Jurkat, Clone E6-1 (cell line): ENCODE measurements at regions not wholly inside any gene's neighbourhood (a gene's known extent, or its start where the extent isn't known, plus 50 kb on each side); places are given as distances from the start of the nearest gene placed in this dataset.

Experiments used
- DNase-seq: peaks from one replicate; pipeline ENCODE4 v3.0.0-alpha.2; 2011; ENCODE audit warnings: low read depth, low spot score
- H3K4me3 ChIP-seq: 2 replicates; pipeline ENCODE4 v1.5.1; 2011; ENCODE audit warnings: mild to moderate bottlenecking, low read length, control low read depth, moderate library complexity

DNA sequence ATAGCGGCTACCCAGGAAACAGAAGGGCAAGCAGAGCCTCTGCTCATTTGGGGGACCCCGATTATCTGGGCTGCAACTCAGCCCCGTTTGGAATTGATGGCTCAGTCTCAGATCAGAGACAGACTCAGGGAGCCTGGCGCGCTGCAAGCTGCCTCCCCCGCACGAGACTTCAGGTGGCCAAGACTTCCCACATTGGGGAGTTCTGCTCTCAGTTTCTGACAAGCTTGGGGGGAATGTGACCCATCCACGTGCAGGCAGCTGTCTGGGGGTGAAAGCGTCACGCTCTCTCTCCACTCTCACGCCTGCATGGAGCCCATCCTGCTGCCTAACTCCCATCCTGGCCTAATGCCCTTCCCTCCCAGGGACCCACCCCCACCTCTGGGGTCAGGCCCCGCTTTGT lies 157.6 kb upstream of the GSE1 start:
- no peak overlapping the region for H3K4me3 ChIP-seq
- no peak for DNase-seq

DNA sequence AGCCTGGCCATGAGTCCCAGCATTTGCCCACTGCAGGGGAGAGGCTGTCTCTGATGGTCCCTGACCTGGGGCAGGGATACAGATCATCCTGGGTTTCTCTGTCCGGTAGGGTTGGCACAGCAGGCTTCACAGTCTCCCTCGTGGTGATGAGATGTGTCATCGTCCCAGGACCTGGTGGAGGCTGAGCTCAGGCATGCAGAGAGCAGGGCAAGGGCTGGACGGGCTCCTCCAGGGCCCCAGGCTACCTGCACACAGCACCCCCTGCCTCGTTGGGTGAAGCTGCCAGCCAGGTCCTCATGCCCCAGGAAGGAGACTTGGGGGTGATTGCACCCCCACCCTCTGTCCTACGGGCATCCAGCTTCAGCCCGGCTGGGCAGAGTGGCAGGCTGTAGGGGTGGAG lies 155.8 kb upstream of the GSE1 start:
- no peak for DNase-seq
- no peak overlapping the region for H3K4me3 ChIP-seq

DNA sequence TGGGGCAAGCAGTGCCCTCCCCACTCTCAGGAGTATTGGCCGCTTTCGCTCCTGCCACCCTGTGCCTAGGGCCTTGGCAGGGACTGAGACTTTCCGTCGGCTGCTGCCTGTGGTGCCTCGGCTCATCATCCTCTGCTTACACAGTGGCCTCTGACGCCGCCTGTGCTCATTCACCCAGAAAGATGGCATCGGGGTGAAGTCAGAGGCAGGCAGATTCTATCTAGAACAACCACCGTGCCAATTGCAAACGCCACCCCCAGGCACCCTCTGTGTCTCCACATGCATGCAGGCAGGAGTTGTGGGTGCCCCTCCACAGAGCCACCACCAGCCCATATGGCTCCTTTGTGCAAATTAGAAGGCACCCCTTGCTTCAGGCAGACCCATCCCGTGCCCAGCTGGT lies 154.2 kb upstream of the GSE1 start:
- DNase-seq: no peak
- no peak overlapping the region for H3K4me3 ChIP-seq

DNA sequence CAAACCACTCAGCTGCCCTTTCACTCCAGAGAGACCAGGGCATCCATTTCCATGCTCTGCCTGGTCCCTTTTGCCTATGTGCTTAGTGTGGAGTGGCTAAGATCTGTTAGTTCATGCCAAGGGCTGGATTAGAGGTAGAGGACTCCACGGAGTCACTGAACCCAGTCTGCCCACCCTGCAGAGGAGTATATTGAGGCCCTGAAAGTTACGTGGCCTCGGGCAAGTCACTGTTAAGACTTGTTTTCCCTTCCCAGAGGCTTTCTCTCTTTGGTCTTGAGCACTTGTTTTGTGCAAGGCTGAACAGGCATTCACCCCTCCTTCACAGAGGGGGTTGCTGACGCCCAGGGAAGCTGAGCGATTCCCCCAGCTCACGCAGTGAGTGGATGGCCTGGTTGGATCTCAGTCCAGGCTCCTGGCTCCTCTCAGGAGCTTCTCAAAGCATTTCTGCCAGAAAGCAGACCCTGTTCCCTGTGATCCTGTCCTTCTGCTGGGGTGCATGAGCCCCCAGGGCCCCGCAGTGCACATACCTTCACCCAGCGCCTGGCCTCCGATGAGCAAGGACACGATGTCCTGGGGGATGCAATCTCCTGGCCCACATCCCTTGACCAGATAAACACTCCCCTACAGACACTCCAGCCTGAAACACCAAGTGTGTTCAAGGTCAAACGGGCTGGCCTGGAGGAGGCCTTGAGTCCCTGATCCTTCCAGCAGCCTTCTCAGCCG lies 153.4 kb upstream of the GSE1 start:
- DNase-seq: no peak
- no peak overlapping the region for H3K4me3 ChIP-seq

DNA sequence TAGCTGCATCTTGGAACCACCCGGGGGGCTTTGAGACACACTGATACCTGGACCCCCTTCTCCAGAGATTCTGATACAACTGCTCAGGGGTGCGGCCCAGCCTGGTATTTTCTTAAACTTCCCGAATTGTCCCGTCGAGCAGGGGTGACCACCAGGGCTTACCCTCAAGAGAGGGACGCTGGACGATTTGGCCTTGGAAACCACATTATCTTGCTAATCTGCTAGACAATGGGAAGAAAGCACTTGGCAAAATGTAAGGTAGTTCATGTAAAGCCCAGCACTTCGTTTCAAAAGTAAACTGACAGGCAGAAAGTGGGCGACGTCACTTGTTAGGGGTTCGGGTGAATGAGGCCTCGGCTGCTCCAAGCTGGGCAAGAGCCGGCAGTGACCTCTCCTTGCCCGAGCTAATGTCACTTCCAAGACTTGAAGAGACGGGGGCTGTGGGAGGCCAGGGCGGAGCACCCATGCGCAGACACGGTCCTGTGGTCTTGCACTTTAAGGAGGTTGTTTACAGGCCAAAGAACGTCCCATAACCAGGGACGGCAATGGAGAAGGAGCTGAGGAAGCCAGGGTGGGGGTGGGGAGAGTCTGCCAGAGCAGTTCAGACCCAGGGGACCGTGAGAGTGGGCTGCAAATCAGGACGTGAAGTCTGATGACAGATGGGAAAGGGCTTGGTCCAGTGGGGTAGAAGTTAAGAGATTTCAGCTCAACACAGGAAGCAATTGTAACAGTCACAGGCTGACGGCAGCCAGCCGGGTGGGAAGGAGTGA lies 152.7 kb upstream of the GSE1 start:
- no peak overlapping the region for H3K4me3 ChIP-seq
- no peak for DNase-seq

DNA sequence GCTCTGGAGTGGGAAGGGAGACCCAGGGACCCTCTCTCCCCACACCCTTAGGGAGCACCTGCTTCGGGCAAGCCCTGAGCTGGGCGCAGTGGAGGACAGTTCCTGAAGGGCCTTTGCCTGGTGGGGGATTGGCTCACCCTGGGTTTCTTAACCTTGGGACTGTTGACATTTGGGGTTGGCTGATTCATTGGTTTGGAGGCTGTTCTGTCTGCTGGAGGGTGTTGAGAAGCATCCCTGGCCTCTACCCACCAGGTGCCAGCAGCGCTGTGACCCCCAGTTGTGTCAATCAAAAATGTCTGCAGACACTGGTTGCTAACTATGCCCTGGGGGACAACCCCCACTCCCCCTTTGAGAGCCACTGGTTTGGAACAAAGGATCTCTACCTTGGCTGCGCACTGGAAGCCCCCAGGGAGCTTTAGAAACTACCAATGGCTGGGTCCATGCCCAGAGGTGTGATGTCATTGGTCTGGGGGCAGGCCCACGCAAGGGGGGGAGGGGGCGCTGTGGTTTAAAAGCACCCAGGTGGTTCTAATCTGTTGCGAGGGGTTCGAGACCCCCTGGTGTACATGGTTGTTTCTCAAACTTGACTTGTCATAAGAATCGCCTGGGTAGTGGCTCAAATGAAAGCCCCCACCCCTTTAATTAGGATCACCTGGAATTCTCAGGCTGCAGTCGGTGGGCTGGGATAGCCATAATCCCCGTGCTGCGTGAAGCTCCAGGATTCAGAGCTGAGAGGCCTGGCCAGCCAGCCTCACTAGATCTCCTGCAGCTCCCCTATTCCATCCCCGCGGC lies 151.9 kb upstream of the GSE1 start:
- no peak for DNase-seq
- H3K4me3 ChIP-seq: peak overlapping the region; percentile 54

DNA sequence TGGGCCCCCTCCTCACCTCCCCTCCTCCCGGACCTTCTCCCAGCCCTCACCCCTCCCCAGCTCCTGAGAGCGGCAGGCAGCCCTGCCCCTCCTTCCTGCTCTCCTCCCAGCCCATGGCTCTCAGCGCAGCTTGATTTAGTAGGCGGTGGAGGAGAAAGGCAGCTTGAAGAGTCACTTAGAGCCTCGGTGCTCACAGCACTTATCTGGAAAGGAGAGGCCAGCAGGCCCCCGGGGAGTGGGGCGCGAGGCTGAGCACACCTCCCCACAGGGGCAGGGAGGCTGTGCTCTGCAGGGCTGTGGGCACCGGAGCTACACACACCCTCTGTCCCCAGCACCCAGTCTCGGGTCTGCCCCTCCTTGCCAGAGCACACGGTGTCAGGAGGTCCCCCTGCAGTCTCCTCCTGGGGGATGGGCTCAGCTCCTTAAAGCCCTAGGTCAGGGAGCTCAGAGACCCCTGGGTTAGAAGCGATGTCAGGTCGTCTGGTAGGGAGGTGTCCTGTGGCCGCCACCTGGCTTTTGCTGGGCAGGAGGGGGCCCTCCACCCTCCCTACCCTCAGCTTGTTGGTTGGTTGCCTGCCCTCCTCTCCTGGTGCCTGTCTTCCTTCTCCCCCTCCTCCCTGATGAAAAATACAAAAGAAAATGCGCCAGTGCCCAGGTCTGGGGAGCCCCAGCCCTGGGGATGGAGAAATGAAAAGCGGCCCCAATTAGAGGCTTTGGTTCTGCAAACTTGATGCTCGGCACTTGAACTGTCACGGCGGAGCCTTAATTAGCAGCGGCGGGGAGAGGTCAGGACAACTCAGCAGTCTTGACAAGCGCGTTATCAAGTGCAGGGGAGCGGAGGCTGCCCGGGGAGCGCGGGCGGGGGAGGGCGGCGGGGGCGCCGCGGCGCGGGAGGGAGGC lies 151.1 kb upstream of the GSE1 start:
- H3K4me3 ChIP-seq: peak overlapping the region; percentile 54
- DNase-seq: peak; percentile 45

DNA sequence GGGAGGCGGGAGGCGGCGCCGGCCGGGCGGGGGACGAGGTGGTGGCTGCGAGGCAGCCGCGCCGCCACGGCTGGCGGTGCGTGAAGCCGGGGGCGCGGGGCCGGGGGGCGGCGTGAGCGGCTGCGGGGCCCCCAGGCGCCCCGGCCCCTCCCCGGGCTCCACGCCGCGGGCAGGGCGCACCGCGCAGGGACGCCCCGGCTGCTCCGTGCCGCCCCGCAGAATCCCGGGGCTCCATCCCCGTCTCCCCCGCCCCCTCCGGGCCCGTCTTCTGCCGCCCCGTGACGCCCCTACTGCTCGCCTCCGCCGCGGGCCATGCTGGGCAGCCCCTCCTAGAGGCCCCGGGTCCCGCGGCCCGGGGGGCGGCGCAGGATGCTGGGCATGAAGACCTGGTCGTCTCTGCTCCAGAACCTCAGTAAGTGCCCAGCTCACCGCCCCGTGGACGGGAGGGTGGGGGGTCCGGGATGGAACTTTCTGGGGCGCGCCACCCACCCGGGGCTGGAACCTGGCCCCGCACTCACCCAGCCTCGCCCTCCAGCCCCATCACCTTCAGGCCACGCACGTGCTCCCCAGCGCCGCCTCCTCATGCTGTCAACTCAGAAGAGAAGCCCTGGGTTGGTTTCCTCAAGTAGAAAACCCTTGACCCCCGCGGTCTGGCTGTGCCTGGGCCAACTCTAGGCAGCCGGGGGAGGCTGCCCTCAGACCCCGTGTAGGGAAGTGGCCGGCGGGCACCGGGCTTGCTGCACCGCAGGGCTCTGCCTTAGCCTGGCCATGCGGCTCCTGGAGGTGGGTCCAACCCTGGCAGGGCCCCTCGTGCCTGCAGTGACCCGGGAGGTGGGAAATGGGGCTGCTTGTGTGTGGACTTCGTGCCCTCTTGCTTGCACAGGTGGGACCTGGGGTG lies 150.2 kb upstream of the GSE1 start:
- no peak for DNase-seq
- peak overlapping the region; percentile 9; the same call in 1 of the 2 replicates for H3K4me3 ChIP-seq

DNA sequence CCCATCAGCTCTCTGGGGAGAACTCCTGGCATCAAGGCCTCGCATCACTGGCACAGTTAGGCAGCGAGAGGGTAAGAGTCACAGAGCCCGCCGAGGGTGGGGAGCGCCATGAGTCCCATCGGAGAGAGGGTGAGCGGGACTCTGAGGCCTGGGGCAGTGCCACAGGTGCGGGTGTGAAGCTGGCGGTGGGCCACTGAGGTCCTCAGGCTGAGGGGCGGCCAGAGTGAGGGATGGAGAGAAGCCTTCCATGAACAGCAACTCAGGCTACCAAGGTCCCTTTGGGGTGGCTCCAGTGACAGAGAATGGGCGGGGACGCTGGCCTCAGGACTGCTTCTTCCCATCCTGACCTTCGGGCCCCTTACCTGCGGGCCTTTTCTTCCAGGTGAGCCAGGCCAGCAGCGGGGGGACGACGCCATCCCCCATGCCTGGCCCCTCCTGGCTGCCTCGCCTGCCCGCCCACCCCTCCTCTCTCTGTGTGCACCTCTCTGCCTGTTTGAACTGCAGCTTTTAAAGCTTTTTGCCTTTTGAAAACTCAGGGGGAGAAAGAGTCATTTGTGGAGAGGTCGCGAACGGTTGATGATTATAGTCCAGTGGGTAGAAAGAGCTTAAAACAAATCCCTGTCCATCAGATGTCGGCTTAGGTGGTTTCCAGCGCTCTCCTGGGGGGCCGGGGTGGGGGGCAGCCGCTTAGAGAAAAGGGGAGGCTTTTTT lies 149.3 kb upstream of the GSE1 start:
- H3K4me3 ChIP-seq: no peak overlapping the region
- DNase-seq: no peak

DNA sequence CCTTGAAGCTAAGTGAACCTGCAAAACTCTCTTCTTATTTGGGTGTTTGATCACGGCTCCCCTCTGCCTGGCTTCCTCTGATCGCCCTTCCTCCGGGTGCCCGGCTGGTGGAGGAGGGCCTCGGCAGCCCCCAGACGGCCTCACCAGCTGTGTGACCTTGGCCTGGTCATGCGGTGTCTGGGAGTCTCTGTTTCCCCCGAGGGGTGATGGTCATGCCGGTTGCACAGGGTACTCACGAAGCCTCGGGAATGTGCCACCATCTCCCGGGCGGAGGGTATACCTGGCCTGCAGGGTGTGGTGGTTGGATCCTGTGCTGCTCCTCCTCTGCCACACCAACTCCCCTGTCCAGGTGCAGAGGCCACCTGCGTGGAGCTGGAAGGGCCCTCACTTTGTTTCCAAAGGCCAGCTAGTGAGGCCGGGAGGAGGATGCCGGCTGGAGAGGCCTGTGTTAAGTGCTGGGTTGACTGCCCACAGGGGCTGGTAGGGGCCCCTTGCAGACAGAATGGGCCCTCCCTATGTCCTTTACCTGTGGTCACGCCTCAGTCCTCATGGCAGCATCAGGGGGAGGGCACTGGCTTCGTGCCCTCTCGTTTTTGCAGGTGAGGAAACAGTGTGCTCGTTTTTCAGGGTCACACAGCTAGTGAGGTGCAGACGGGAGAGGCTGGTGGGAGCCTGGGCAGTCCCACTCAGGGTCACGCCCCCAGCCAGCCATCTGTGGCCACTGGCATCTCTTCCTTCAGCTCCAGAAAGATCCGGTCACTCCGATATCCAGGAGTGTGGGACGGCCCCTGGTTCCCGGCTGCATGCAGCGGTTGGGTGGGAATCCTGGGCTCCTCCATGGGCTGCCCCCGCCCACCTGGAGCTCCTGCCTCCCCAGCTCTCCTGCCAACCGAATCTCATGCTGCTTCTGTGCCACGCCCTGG lies 148.5 kb upstream of the GSE1 start:
- no peak for DNase-seq

DNA sequence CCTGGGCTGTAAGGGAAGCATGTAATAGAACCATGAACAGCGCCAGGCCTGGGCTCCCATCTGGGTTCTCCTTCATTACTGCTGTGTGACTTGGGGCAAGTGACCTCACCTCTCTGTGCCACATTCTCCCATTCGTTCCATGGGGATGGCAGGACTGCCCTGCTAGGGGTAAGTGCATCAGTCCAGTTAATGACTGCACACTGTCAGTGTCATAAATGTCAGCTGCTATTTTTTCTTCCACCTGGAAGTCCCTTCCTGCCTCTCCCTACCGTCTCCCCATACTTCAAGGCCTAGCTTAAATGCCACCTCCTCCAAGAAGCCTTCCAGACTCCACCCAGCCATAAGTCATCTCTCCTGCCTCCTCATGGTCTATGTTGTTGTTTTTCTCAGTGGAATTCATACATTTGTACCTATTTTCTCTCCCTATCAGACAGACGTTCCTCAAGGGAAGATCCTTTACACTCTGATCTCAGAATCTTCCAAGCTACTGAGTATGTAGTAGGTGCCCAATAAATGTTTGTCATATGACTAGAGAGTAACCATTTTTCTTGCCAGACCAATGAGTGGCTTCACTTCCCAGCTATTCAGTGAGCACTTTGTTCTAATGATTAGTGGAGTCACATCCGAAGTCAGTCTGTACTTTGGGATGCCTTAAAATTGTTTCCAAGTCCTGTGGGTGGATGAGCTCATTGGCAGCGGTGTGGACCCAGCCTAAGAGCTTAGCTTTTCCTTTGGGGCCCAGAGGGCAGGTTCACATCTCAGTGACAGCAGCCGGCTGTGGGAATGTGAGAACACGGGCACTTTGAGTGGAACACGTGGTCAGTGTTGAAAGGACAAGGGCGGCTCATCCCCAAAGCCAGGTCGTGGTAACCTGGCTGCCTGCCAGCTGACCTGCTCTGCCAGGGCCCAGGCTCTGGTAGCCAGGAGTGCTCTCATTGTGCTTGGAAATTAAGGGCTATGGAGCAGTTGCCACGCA lies 147.5 kb upstream of the GSE1 start:
- DNase-seq: no peak
- H3K4me3 ChIP-seq: no peak overlapping the region

More for the DNA sequence above, 148.5 kb upstream of the GSE1 start:
- H3K4me3 ChIP-seq: no peak overlapping the region

DNA sequence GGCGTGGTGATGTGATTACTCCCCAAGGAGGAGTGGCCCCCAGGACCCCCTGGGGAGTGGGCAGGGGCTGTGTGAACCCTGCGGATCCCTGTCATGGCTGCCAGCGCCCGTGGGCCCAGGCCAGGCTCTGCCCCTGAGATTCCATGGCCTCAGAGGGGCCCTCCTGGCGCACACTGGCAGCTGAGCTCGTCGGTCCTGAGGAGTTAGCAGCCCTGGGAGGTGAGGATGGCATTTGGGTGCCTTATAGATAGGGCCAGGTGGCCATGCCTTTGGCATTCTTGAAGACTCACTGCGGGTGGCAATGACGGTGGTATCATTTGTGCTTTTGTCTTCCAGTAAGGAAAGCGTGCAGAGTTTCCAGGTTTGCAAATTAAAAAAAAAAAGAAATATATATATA lies 146.8 kb upstream of the GSE1 start:
- H3K4me3 ChIP-seq: no peak overlapping the region
- no peak for DNase-seq

DNA sequence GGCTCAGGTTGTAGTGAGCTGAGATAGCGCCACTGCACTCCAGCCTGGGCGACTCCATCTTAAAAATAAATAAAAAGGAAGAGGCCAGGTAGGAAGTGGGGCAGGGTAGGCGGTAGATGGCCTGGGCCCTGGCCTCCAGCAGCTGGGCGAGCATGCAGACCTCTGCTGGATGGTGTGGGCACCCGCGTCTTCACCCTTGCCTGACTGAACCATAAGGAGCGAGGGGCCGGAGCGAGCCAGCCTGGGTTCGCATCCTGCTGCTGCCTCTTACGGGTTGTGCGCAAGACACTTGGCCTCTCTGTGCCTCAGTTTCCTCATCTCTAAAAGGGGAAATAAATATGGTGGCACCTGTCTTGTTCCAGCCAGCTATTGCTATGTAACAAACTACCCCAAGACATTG lies 146.1 kb upstream of the GSE1 start:
- DNase-seq: no peak
- H3K4me3 ChIP-seq: no peak overlapping the region

DNA sequence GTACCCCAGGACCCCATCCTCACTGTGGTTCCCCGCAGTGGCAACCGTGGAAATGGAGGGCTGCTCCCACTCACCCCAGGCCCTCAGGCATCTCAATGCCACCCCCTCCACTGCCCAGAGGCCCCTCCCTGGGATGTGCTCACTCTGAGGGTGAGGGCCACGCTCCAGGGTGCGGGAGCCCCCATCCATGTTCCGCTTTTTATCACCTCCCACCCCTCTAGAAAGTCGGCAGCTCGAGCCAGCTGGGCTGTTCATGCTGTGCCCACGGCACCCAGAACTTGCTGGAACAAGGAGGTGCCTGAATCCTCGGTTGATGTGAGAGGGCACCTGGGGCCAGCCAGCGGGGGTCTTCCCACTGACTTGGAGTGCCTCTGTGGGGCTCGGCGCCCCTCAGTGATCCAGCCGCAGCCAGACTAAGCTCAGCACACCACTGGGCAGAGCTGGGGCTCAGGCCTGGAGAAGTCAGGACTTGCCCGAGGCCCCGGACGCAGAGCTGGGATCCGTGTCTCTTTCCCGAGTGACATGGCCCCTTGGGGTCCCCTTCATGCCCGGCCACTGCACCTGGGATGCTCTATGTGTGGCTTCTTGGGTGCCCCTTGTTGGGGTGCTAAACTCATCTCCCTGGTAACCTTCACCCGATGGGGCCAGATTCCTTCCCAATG lies 143.1 kb upstream of the GSE1 start:
- H3K4me3 ChIP-seq: no peak overlapping the region
- DNase-seq: no peak

DNA sequence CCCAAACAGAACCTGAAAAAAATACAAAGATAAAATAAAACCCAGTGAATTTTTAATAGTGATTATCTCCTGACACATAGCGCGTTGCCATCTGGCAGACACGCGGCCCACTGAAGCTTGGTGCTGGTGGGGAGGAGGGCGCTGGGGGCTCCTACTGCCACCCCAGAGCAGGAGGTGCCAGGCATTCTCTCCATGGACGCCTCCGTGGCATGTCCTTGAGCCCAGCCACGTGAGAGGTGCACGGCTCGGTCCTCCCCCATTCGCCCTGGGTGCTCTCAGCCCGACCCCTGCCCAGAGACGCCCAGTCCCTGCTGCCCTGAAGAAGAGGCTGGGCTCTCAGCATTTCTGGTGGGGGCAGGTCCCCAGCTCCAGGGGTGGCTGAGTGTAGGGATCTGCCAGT lies 142.2 kb upstream of the GSE1 start:
- H3K4me3 ChIP-seq: no peak overlapping the region
- DNase-seq: no peak
